CD4-positive, alpha-beta T cell treated with Interleukin-17A for 1 hour (primary cell): ENCODE measurements at regions not wholly inside any gene's neighbourhood (a gene's known extent, or its start where the extent isn't known, plus 50 kb on each side); places are given as distances from the start of the nearest gene placed in this dataset.

Source experiments
- DNase-seq: peaks from one replicate; pipeline ENCODE4 v3.0.0-alpha.2; 2020

GRCh38 chr5:8332666-8333445, 463.9 kb downstream of the MTRR start:
- no peak for DNase-seq

- no peak for DNase-seq
Measured at GRCh38 chr5:8333485-8333884, 464.5 kb downstream of the MTRR start.

GRCh38 chr5:8333977-8334376, 465.0 kb downstream of the MTRR start:
- no peak for DNase-seq

- DNase-seq, result no peak
Measured at GRCh38 chr5:8340261-8340660, 471.3 kb downstream of the MTRR start.

- no peak for DNase-seq
Measured at GRCh38 chr5:8340739-8341344, 471.9 kb downstream of the MTRR start.

- DNase-seq, result no peak
Measured at GRCh38 chr5:8341406-8341805, 472.5 kb downstream of the MTRR start.

- DNase-seq, result no peak
Measured at GRCh38 chr5:8347984-8348383, 479.0 kb downstream of the MTRR start.

- no peak for DNase-seq
Measured at GRCh38 chr5:8349855-8350254, 480.9 kb downstream of the MTRR start.

- no peak for DNase-seq
Measured at GRCh38 chr5:8350644-8351339, 481.8 kb downstream of the MTRR start.

GRCh38 chr5:8355981-8356380, 487.0 kb downstream of the MTRR start:
- DNase-seq, result no peak

- DNase-seq, result no peak
Measured at GRCh38 chr5:8360012-8360411, 491.1 kb downstream of the MTRR start.

- DNase-seq, result no peak
Measured at GRCh38 chr5:8362495-8362894, 493.5 kb downstream of the MTRR start.

GRCh38 chr5:8363138-8363537, 494.2 kb downstream of the MTRR start:
- DNase-seq, result no peak

- no peak for DNase-seq
Measured at GRCh38 chr5:8366266-8366665, 497.3 kb downstream of the MTRR start.

GRCh38 chr5:8376478-8376877, 507.5 kb downstream of the MTRR start:
- DNase-seq, result no peak

GRCh38 chr5:8381972-8382371, 513.0 kb downstream of the MTRR start:
- no peak for DNase-seq

- DNase-seq, result no peak
Measured at GRCh38 chr5:8382456-8382855, 513.5 kb downstream of the MTRR start.

GRCh38 chr5:8383616-8384015, 514.7 kb downstream of the MTRR start:
- no peak for DNase-seq

GRCh38 chr5:8386719-8387288, 517.9 kb downstream of the MTRR start:
- no peak for DNase-seq

GRCh38 chr5:8391911-8392310, 523.0 kb downstream of the MTRR start:
- no peak for DNase-seq

GRCh38 chr5:8393240-8393639, 524.3 kb downstream of the MTRR start:
- DNase-seq, result no peak

GRCh38 chr5:8394965-8395364, 526.0 kb downstream of the MTRR start:
- DNase-seq, result no peak

GRCh38 chr5:8396246-8396645, 527.3 kb downstream of the MTRR start:
- DNase-seq, result no peak

GRCh38 chr5:8396756-8397155, 527.8 kb downstream of the MTRR start:
- no peak for DNase-seq
